Prostate gland (tissue), 2 donors: ENCODE measurements at regions not wholly inside any gene's neighbourhood (a gene's known extent, or its start where the extent isn't known, plus 50 kb on each side); places are given as distances from the start of the nearest gene placed in this dataset.

Experiments
- DNase-seq: peaks from one replicate; pipeline ENCODE4 v3.0.0-alpha.2; 2019; ENCODE audit warnings: low spot score
- H3K27ac ChIP-seq, 2 donors: fragments of 200-600 bp; sonication (generic); 2 replicates each; pipeline ENCODE4 v1.5.1; 2017 to 2019
- H3K27me3 ChIP-seq: fragments of 200-600 bp; sonication (generic); replicated peaks from 2 replicates; pipeline ENCODE4 v1.5.1; 2019; ENCODE audit not compliant: insufficient read depth
- H3K36me3 ChIP-seq, 2 donors: fragments of 200-600 bp; sonication (generic); 1 replicate in 1 of 2; 2 replicates in 1 of 2; pipeline versions ENCODE4 v1.5.1 to v1.8.1; 2017 to 2019
- H3K4me1 ChIP-seq: fragments of 200-600 bp; sonication (generic); replicated peaks from 2 replicates; pipeline ENCODE4 v1.5.1; 2019
- H3K4me3 ChIP-seq, 2 donors: fragments of 200-600 bp; sonication (generic); 2 replicates each; pipeline ENCODE4 v1.5.1; 2017 to 2019
- H3K9me3 ChIP-seq: fragments of 200-600 bp; sonication (generic); 2 replicates; pipeline ENCODE4 v1.5.1; 2017
- CTCF ChIP-seq, 4 experiments: fragments of 200-600 bp in 2 of 4; fragments of 450-650 bp in 2 of 4; sonication (generic) in 2 of 4; IDR thresholded peaks; 1 replicate in 3 of 4; 2 replicates in 1 of 4; pipeline ENCODE4 v1.5.1; 2016 to 2019; ENCODE audit warnings: antibody characterized with exemption in 4 of 4, mild to moderate bottlenecking in 2 of 4, moderate library complexity in 2 of 4
- POLR2A ChIP-seq: fragments of 450-650 bp; IDR thresholded peaks from one replicate; pipeline ENCODE4 v1.6.1; 2016; ENCODE audit warnings: antibody characterized with exemption, mild to moderate bottlenecking
- POLR2AphosphoS5 ChIP-seq: sonication (generic); formaldehyde crosslinking; IDR thresholded peaks from one replicate; pipeline ENCODE4 v1.6.1; 2017; ENCODE audit warnings: antibody characterized with exemption
- WGBS: methylation state at CpG from one replicate; pipeline ENCODE4 v1.1.5; 2018; 5-methylcytosine and 5-hydroxymethylcytosine counted together
- intact Hi-C: fragments of 100-400 bp; cut with DNase I; formaldehyde crosslinking; loops from one replicate; pipeline ENCODE4 v1.14.2; 2022

DNA sequence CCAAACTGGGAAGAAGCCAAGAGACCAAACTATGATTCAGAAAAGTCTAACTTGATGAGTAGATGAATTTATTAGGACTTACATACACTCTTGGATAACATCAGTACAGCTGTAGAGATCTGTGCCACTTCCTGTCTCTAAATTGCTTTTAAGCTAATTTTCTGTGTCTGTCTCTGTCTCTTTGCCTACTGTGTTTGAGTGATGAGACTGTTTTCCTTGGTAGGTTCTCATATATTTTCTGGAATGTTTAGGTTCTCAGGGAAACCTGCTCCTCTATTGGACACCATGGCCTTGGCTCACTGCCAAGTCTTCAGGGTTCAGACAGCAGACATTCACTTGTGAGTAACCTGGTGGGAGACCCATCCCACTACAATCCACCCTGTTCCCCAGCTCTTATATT is 103.5 kb upstream of the KIF2B start:
- H3K9me3 ChIP-seq: no peaks in the 10 kb centered on the region
- intact Hi-C loops: no loop called here
- H3K27ac ChIP-seq: no peak overlapping the region
- H3K4me3 ChIP-seq: no peak overlapping the region
- no peaks in the 10 kb centered on the region for H3K4me1 ChIP-seq
- no peak for DNase-seq
- no peak for TF ChIP-seq POLR2AphosphoS5
- TF ChIP-seq CTCF (IDR thresholded peaks at IDR 0.05): no peak
- no peaks in the 10 kb centered on the region for H3K36me3 ChIP-seq
- H3K27me3 ChIP-seq: no peaks in the 10 kb centered on the region

DNA sequence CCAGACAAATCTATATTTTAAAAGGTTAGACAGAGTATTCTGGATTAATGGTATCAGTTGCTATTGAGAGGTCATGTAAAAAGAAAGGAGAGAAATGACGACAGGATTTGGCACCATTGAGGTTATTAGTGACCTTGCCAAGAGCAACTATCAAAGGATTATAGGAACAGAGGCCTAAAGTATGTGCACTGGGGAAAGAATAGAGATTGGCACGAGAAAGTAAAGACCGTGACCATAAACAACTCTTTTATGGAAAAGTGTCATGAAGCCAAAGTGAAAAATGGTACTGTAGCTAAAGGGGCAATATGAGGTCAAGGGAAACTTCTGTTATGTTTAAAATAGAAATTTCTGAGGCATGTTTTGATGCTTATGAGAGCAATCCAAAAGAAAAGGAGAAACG is 115.2 kb upstream of the KIF2B start:
- Histone ChIP-seq H3K9me3 (no peaks in the 10 kb centered on the region), H3K27me3 (no peaks in the 10 kb centered on the region), H3K4me3 (no peak overlapping the region), H3K27ac (no peak overlapping the region), H3K36me3 (no peaks in the 10 kb centered on the region), H3K4me1 (no peaks in the 10 kb centered on the region)
- 38% methylated on average over 4 of the region's 4 CpGs for WGBS
- intact Hi-C loops: no loop called here
- TF ChIP-seq POLR2AphosphoS5: no peak
- no peak for TF ChIP-seq CTCF (IDR thresholded peaks at IDR 0.05)
- no peak for TF ChIP-seq POLR2A
- no peak for DNase-seq

DNA sequence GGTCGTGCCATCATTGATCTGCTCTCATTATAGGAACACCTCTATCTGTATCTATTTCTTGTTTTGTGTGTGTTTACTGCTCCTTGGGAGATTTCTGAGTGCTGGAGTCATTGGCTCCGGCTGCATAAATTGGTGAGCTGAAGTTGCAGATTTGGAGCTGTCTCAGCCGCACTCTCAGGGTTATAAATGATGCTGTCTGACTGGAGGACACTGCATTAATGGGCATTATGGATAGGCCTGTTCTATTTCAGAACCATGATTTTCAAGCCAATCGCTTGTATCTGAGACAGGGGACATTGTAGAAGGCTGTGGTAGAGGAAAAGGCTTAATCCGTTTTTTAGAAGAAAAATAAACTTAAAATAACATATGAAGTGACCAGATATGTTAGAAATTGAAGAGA is 126.4 kb upstream of the KIF2B start:
- no peaks in the 10 kb centered on the region for H3K36me3 ChIP-seq
- H3K27me3 ChIP-seq: no peaks in the 10 kb centered on the region
- TF ChIP-seq CTCF (IDR thresholded peaks at IDR 0.05) (no peak), POLR2AphosphoS5 (no peak), POLR2A (no peak)
- H3K4me3 ChIP-seq: no peak overlapping the region
- H3K4me1 ChIP-seq: no peaks in the 10 kb centered on the region
- WGBS: 79% methylated on average over 5 of the region's 5 CpGs
- DNase-seq: no peak
- H3K27ac ChIP-seq: no peak overlapping the region
- H3K9me3 ChIP-seq: no peaks in the 10 kb centered on the region
- intact Hi-C loops: no loop called here

GRCh38 chr17:53687324-53687723 is 135.4 kb upstream of the KIF2B start:
- no peak for DNase-seq
- no peaks in the 10 kb centered on the region for H3K27me3 ChIP-seq
- H3K27ac ChIP-seq: no peak overlapping the region
- 87% methylated on average over 3 of the region's 3 CpGs for WGBS
- H3K36me3 ChIP-seq: no peaks in the 10 kb centered on the region
- no peaks in the 10 kb centered on the region for H3K4me1 ChIP-seq
- no peaks in the 10 kb centered on the region for H3K9me3 ChIP-seq
- intact Hi-C loops: no loop called here
- no peak overlapping the region for H3K4me3 ChIP-seq
- TF ChIP-seq CTCF (IDR thresholded peaks at IDR 0.05) (no peak), POLR2A (no peak), POLR2AphosphoS5 (no peak)

GRCh38 chr17:53680745-53681144 is 142.0 kb upstream of the KIF2B start:
- Histone ChIP-seq H3K4me3 (no peak overlapping the region), H3K4me1 (no peaks in the 10 kb centered on the region), H3K27me3 (no peaks in the 10 kb centered on the region), H3K9me3 (no peaks in the 10 kb centered on the region), H3K36me3 (no peaks in the 10 kb centered on the region), H3K27ac (no peak overlapping the region)
- WGBS: 92% methylated on average over 1 of the region's 1 CpG
- intact Hi-C loops: no loop called here
- DNase-seq: no peak
- no peak for TF ChIP-seq CTCF (IDR thresholded peaks at IDR 0.05)
- TF ChIP-seq POLR2AphosphoS5: no peak
- no peak for TF ChIP-seq POLR2A
